IMR-90 (cell line): ENCODE measurements at regions not wholly inside any gene's neighbourhood (a gene's known extent, or its start where the extent isn't known, plus 50 kb on each side); places are given as distances from the start of the nearest gene placed in this dataset.

Experiments used
- ATAC-seq: fragments of 200-7000 bp; cut with Tn5 transposase; 2 replicates; pipeline ENCODE4 v1.9.1; 2020; ENCODE audit warnings: low read depth, mild to moderate bottlenecking, moderate library complexity
- BruUV-seq: library from RNA; stranded (reverse); fragments of 400-500 nt; replicated peaks from 2 replicates; lab custom pipeline; 2021; lab: Mats Ljungman, UMichigan
- CTCF ChIA-PET: fragments of 300-600 bp; formaldehyde crosslinking; extraction: SDS; loops from one replicate; lab custom pipeline; 2021; ENCODE audit warnings: antibody characterized with exemption; lab: Yijun Ruan, JAX
- POLR2A ChIA-PET: fragments of 300-600 bp; sonication (Branson Sonifier 250); formaldehyde crosslinking; loops from one replicate; lab custom pipeline; 2022; ENCODE audit warnings: antibody characterized with exemption; ENCODE audit not compliant: unreplicated experiment; lab: Charles Lee
- DNase-seq: peaks from one replicate; pipeline ENCODE4 v3.0.0; 2013
- H2AFZ ChIP-seq: replicated peaks from 2 replicates; pipeline ENCODE3; 2013; ENCODE audit warnings: low read length, mild to moderate bottlenecking; ENCODE audit not compliant: poor library complexity
- H2AK5ac ChIP-seq: 2 replicates; pipeline ENCODE4 v1.6.1; 2013; ENCODE audit warnings: low read depth, low read length, inconsistent platforms
- H2AK9ac ChIP-seq: replicated peaks from 2 replicates; pipeline ENCODE3; 2013; ENCODE audit warnings: mild to moderate bottlenecking, low read depth, low read length, moderate library complexity; ENCODE audit not compliant: poor library complexity
- H2BK120ac ChIP-seq: 2 replicates; pipeline ENCODE4 v1.6.1; 2013; ENCODE audit warnings: low read depth, low read length, inconsistent platforms
- H2BK15ac ChIP-seq: 3 replicates; pipeline ENCODE4 v1.6.1; 2013; ENCODE audit warnings: low read depth, low read length, inconsistent platforms
- H2BK20ac ChIP-seq: 2 replicates; pipeline ENCODE4 v1.6.1; 2013; ENCODE audit warnings: low read depth, mild to moderate bottlenecking, inconsistent platforms, low read length, moderate library complexity
- H2BK5ac ChIP-seq: 2 replicates; pipeline ENCODE4 v1.6.1; 2013; ENCODE audit warnings: mild to moderate bottlenecking, low read depth, low read length, inconsistent platforms; ENCODE audit not compliant: poor library complexity, severe bottlenecking
- H3K14ac ChIP-seq: replicated peaks from 2 replicates; pipeline ENCODE4 v1.6.1; 2013; ENCODE audit warnings: low read depth, low read length, inconsistent platforms
- H3K18ac ChIP-seq: 2 replicates; pipeline ENCODE4 v1.6.1; 2013; ENCODE audit warnings: low read depth, low read length, control low read depth
- H3K23ac ChIP-seq: 2 replicates; pipeline ENCODE4 v1.6.1; 2013; ENCODE audit warnings: low read depth, low read length, inconsistent platforms
- H3K27ac ChIP-seq: 2 replicates; pipeline ENCODE4 v1.5.1; 2013; ENCODE audit warnings: mild to moderate bottlenecking, control low read depth, low read length; ENCODE audit not compliant: insufficient read depth
- H3K27me3 ChIP-seq: 2 replicates; pipeline ENCODE4 v1.6.1; 2013; ENCODE audit warnings: low read length; ENCODE audit not compliant: control insufficient read depth, insufficient read depth
- H3K36me3 ChIP-seq: 2 replicates; pipeline ENCODE4 v1.6.1; 2013; ENCODE audit warnings: low read length, mixed read lengths; ENCODE audit not compliant: control insufficient read depth, insufficient read depth
- H3K4ac ChIP-seq: 2 replicates; pipeline ENCODE4 v1.6.1; 2013; ENCODE audit warnings: low read depth, low read length, inconsistent platforms
- H3K4me1 ChIP-seq: 2 replicates; pipeline ENCODE4 v1.6.1; 2013; ENCODE audit warnings: low read length, mixed read lengths; ENCODE audit not compliant: control insufficient read depth, insufficient read depth
- H3K4me2 ChIP-seq: 2 replicates; pipeline ENCODE4 v1.6.1; 2013; ENCODE audit warnings: low read depth, mild to moderate bottlenecking, control low read depth, low read length, moderate library complexity
- H3K4me3 ChIP-seq: 2 replicates; pipeline ENCODE4 v1.5.1; 2013; ENCODE audit warnings: low read depth, mild to moderate bottlenecking, control low read depth, low read length, moderate library complexity; ENCODE audit not compliant: insufficient read depth
- H3K56ac ChIP-seq: 2 replicates; pipeline ENCODE4 v1.6.1; 2013; ENCODE audit warnings: low read length, inconsistent platforms; ENCODE audit not compliant: insufficient read depth; ENCODE audit errors: extremely low read depth
- H3K79me1 ChIP-seq, 2 experiments: 2 replicates each; pipeline ENCODE4 v1.6.1; 2013; ENCODE audit warnings: low read length in 2 of 2, inconsistent platforms in 1 of 2, low read depth in 1 of 2
- H3K9ac ChIP-seq: 2 replicates; pipeline ENCODE4 v1.6.1; 2013; ENCODE audit warnings: low read depth, low read length, control low read depth
- H3K9me1 ChIP-seq: 2 replicates; pipeline ENCODE4 v1.6.1; 2013; ENCODE audit warnings: low read length, inconsistent platforms; ENCODE audit not compliant: insufficient read depth
- H3K9me3 ChIP-seq: 2 replicates; pipeline ENCODE4 v1.6.1; 2013; ENCODE audit warnings: low read length; ENCODE audit not compliant: control insufficient read depth, insufficient read depth
- H4K20me1 ChIP-seq: 2 replicates; pipeline ENCODE4 v1.6.1; 2013; ENCODE audit warnings: low read length, inconsistent platforms; ENCODE audit not compliant: insufficient read depth
- H4K5ac ChIP-seq: 2 replicates; pipeline ENCODE4 v1.6.1; 2013; ENCODE audit warnings: mild to moderate bottlenecking, low read depth, low read length, control low read depth
- H4K8ac ChIP-seq, 2 experiments: 2 replicates each; pipeline ENCODE4 v1.6.1; 2013; ENCODE audit warnings: low read depth in 2 of 2, low read length in 2 of 2, control low read depth in 1 of 2, inconsistent platforms in 1 of 2
- H4K91ac ChIP-seq: 2 replicates; pipeline ENCODE4 v1.6.1; 2013; ENCODE audit warnings: low read depth, low read length, inconsistent platforms; ENCODE audit not compliant: insufficient read depth
- CHD1 ChIP-seq: IDR thresholded peaks from 2 replicates; pipeline ENCODE4 v1.6.1; 2012; ENCODE audit warnings: low read depth, low read length, improper control_type of control experiment
- RCOR1 ChIP-seq: IDR thresholded peaks from 2 replicates; pipeline ENCODE4 v1.6.1; 2012; ENCODE audit warnings: mild to moderate bottlenecking, low read length, improper control_type of control experiment; ENCODE audit not compliant: insufficient replicate concordance
- USF2 ChIP-seq: fragments of 150-350 bp; IDR thresholded peaks from 2 replicates; pipeline ENCODE4 v1.6.1; 2017; ENCODE audit warnings: mild to moderate bottlenecking, antibody characterized with exemption, low read length, low read depth
- WGBS, 2 experiments: methylation state at CpG; one replicate each; pipeline versions ENCODE4 v1.1.5 to v1.1.7; 2013; ENCODE audit warnings: missing lambda C conversion rate in 2 of 2; ENCODE audit not compliant: insufficient read length in 1 of 2; ENCODE audit errors: extremely low coverage in 2 of 2; 5-methylcytosine and 5-hydroxymethylcytosine counted together
- dilution Hi-C: fragments of 300-500 bp; cut with HindIII; formaldehyde crosslinking; loops from one replicate; pipeline ENCODE4 v1.14.3; 2018; ENCODE audit warnings: low sequenced_read_pairs; ENCODE audit not compliant: unreplicated experiment
- in situ Hi-C: fragments of 300-500 bp; cut with MboI; formaldehyde crosslinking; loops from 3 replicates; pipeline ENCODE4 v1.14.3; 2019; ENCODE audit warnings: low sequenced_read_pairs, inconsistent platforms, mixed read lengths
- intact Hi-C: fragments of 100-400 bp; cut with micrococcal nuclease; formaldehyde crosslinking; loops from 2 replicates; pipeline ENCODE4 v1.10.0; 2022

- Histone ChIP-seq H3K18ac (no peak overlapping the region), H3K9ac (no peak overlapping the region), H3K4me2 (no peak overlapping the region), H2BK20ac (no peak overlapping the region), H2AK5ac (no peak overlapping the region), H4K5ac (no peak overlapping the region), H2BK120ac (no peak overlapping the region), H3K27ac (no peak overlapping the region), H2BK15ac (no peak overlapping the region), H2AK9ac (no peak overlapping the region), H3K36me3 (no peaks in the 10 kb centered on the region), H4K8ac (no peak overlapping the region), H4K20me1 (no peaks in the 10 kb centered on the region), H3K9me1 (no peaks in the 10 kb centered on the region), H3K23ac (no peak overlapping the region), H2BK5ac (no peak overlapping the region), H3K4me1 (no peaks in the 10 kb centered on the region), H3K4ac (no peak overlapping the region), H3K56ac (no peak overlapping the region), H4K91ac (no peak overlapping the region), H3K27me3 (no peaks in the 10 kb centered on the region), H3K14ac (no peak overlapping the region), H3K4me3 (no peak overlapping the region), H2AFZ (no peak overlapping the region), H3K79me1 (no peaks in the 10 kb centered on the region), H3K9me3 (no peaks in the 10 kb centered on the region)
- DNase-seq (no peak), ATAC-seq (no peak)
- in situ Hi-C loops (no loop called here), intact Hi-C loops (no loop called here), dilution Hi-C loops (no loop called here)
- TF ChIP-seq CHD1: no peak
- no peak for TF ChIP-seq USF2
- TF ChIP-seq RCOR1: no peak
- BruUV-seq: no TSS peak
- POLR2A ChIA-PET: no interaction called here
- no CpG with 5 or more reads among the region's 1 CpG for WGBS, 2 experiments
- CTCF ChIA-PET: no interaction called here
Observed at GRCh38 chr9:103734471-103734870, 359.6 kb upstream of the SMC2 start.
